OCI-LY1 (cell line): ENCODE measurements at regions not wholly inside any gene's neighbourhood (a gene's known extent, or its start where the extent isn't known, plus 50 kb on each side); places are given as distances from the start of the nearest gene placed in this dataset.

Source experiments
- H2AFZ ChIP-seq: fragments of 200-600 bp; sonication (generic), shearing (Covaris generic); 2 replicates; pipeline ENCODE4 v1.6.0; 2014; ENCODE audit warnings: antibody characterized with exemption, mild to moderate bottlenecking, low read length
- H3F3A ChIP-seq: fragments of 200-600 bp; sonication (generic), shearing (Covaris generic); 2 replicates; pipeline ENCODE4 v1.6.0; 2014; ENCODE audit warnings: mild to moderate bottlenecking, antibody characterized with exemption, low read length, moderate library complexity; ENCODE audit not compliant: insufficient read depth
- H3K27ac ChIP-seq: fragments of 200-600 bp; sonication (generic); 2 replicates; pipeline ENCODE4 v1.5.1; 2014; ENCODE audit warnings: low read length, mixed run types, mild to moderate bottlenecking, low read depth; ENCODE audit not compliant: poor library complexity, severe bottlenecking
- H3K27me3 ChIP-seq: fragments of 200-600 bp; sonication (generic); 2 replicates; pipeline ENCODE4 v1.6.0; 2014; ENCODE audit warnings: antibody characterized with exemption, mild to moderate bottlenecking, low read length, moderate library complexity; ENCODE audit not compliant: insufficient read depth
- H3K36me3 ChIP-seq: fragments of 200-600 bp; sonication (generic); 2 replicates; pipeline ENCODE4 v1.6.1; 2014; ENCODE audit warnings: mild to moderate bottlenecking, antibody characterized with exemption, low read length, moderate library complexity, mixed read lengths; ENCODE audit not compliant: insufficient read depth
- H3K4me1 ChIP-seq: fragments of 200-600 bp; sonication (generic); 2 replicates; pipeline ENCODE4 v1.5.1; 2014; ENCODE audit warnings: mild to moderate bottlenecking, low read length, moderate library complexity; ENCODE audit not compliant: insufficient read depth, severe bottlenecking
- H3K4me2 ChIP-seq: fragments of 200-600 bp; sonication (generic), shearing (Covaris generic); 2 replicates; pipeline ENCODE4 v1.6.1; 2014; ENCODE audit warnings: low read length
- H3K4me3 ChIP-seq: fragments of 200-600 bp; sonication (generic); 2 replicates; pipeline ENCODE4 v1.5.1; 2014; ENCODE audit warnings: low read length, low read depth, mild to moderate bottlenecking, mixed read lengths; ENCODE audit not compliant: poor library complexity, severe bottlenecking
- H3K79me2 ChIP-seq: fragments of 200-600 bp; shearing (Covaris generic); 2 replicates; pipeline ENCODE4 v1.6.1; 2016; ENCODE audit warnings: mixed run types, low read length, mixed read lengths; ENCODE audit not compliant: insufficient read depth
- H3K9ac ChIP-seq: fragments of 200-600 bp; sonication (generic), shearing (Covaris generic); 2 replicates; pipeline ENCODE4 v1.6.1; 2014; ENCODE audit warnings: mild to moderate bottlenecking, low read length, mixed read lengths
- H3K9me2 ChIP-seq: fragments of 200-600 bp; sonication (generic), shearing (Covaris generic); 2 replicates; pipeline ENCODE4 v1.6.1; 2014; ENCODE audit warnings: low read depth, mild to moderate bottlenecking, low read length, mixed read lengths
- H3K9me3 ChIP-seq: fragments of 200-600 bp; shearing (Covaris generic); 2 replicates; pipeline ENCODE4 v1.6.1; 2014; ENCODE audit warnings: low read length, mixed read lengths
- H4K20me1 ChIP-seq: fragments of 200-600 bp; sonication (generic), shearing (Covaris generic); 2 replicates; pipeline ENCODE4 v1.6.0; 2016; ENCODE audit warnings: mild to moderate bottlenecking, low read length; ENCODE audit not compliant: insufficient read depth
- EZH2 ChIP-seq: fragments of 200-600 bp; sonication (generic), shearing (Covaris generic); IDR thresholded peaks from 2 replicates; pipeline ENCODE4 v1.8.0; 2017; ENCODE audit warnings: borderline replicate concordance, mixed run types, mild to moderate bottlenecking, antibody characterized with exemption, low read length, moderate library complexity, mixed read lengths
- TF ChIP-seq, protein P1 (sequence below): fragments of 200-600 bp; sonication (generic), shearing (Covaris generic); IDR thresholded peaks from 2 replicates; pipeline ENCODE4 v1.5.1; 2017; ENCODE audit warnings: mild to moderate bottlenecking, antibody characterized with exemption, low read length, moderate library complexity, mixed read lengths

DNA sequence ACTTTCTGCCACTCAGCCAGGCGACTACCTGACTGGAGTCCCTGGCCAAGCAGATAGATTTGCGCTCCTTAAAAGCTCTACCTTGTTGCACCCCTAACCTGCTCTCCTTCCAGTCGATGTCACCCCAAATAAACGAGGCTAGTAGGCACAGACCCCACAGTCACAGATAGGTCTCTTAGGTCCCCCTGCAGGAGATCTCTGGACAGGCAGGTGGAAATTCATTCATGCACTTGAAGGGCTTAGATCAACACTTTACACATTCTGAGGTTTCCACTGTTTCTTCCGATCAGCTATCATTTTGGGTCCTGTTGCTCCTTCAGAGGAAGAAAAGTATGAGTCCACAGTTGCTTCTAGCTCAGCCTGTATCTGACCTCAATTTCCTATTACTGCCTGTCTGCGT lies 272.6 kb upstream of the FMN2 start:
- no peaks in the 10 kb centered on the region for H3K79me2 ChIP-seq
- H3F3A ChIP-seq, result no peaks in the 10 kb centered on the region
- H3K4me1 ChIP-seq, result no peaks in the 10 kb centered on the region
- H3K27me3 ChIP-seq, result no peaks in the 10 kb centered on the region
- no peaks in the 10 kb centered on the region for H3K9me2 ChIP-seq
- no peak overlapping the region for H3K4me2 ChIP-seq
- no peaks in the 10 kb centered on the region for H3K36me3 ChIP-seq
- H4K20me1 ChIP-seq, result no peaks in the 10 kb centered on the region
- H3K9me3 ChIP-seq, result no peaks in the 10 kb centered on the region
- H2AFZ ChIP-seq, result no peak overlapping the region
- no peak overlapping the region for H3K4me3 ChIP-seq
- H3K9ac ChIP-seq, result no peak overlapping the region
- TF ChIP-seq EZH2, result no peak
- TF ChIP-seq, protein P1, sequence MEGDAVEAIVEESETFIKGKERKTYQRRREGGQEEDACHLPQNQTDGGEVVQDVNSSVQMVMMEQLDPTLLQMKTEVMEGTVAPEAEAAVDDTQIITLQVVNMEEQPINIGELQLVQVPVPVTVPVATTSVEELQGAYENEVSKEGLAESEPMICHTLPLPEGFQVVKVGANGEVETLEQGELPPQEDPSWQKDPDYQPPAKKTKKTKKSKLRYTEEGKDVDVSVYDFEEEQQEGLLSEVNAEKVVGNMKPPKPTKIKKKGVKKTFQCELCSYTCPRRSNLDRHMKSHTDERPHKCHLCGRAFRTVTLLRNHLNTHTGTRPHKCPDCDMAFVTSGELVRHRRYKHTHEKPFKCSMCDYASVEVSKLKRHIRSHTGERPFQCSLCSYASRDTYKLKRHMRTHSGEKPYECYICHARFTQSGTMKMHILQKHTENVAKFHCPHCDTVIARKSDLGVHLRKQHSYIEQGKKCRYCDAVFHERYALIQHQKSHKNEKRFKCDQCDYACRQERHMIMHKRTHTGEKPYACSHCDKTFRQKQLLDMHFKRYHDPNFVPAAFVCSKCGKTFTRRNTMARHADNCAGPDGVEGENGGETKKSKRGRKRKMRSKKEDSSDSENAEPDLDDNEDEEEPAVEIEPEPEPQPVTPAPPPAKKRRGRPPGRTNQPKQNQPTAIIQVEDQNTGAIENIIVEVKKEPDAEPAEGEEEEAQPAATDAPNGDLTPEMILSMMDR, result no peak
- H3K27ac ChIP-seq, result no peak overlapping the region

GRCh38 chr1:239819756-239820250 lies 271.9 kb upstream of the FMN2 start:
- Histone ChIP-seq H3K9me2 (no peaks in the 10 kb centered on the region), H2AFZ (no peak overlapping the region), H3K9ac (no peak overlapping the region), H3K4me2 (no peak overlapping the region), H4K20me1 (no peaks in the 10 kb centered on the region), H3K36me3 (no peaks in the 10 kb centered on the region), H3K79me2 (no peaks in the 10 kb centered on the region), H3K27me3 (no peaks in the 10 kb centered on the region), H3K27ac (no peak overlapping the region), H3K4me3 (no peak overlapping the region), H3K9me3 (no peaks in the 10 kb centered on the region), H3K4me1 (no peaks in the 10 kb centered on the region), H3F3A (no peaks in the 10 kb centered on the region)
- TF ChIP-seq EZH2, result no peak
- TF ChIP-seq, protein P1, result no peak

- no peaks in the 10 kb centered on the region for H3K9me2 ChIP-seq
- H3K27me3 ChIP-seq, result no peaks in the 10 kb centered on the region
- H3K79me2 ChIP-seq, result no peaks in the 10 kb centered on the region
- H2AFZ ChIP-seq, result no peak overlapping the region
- H4K20me1 ChIP-seq, result no peaks in the 10 kb centered on the region
- H3K9ac ChIP-seq, result no peak overlapping the region
- H3F3A ChIP-seq, result no peaks in the 10 kb centered on the region
- TF ChIP-seq, protein P1, result no peak
- TF ChIP-seq EZH2, result no peak
- no peak overlapping the region for H3K4me3 ChIP-seq
- H3K27ac ChIP-seq, result no peak overlapping the region
- H3K36me3 ChIP-seq, result no peaks in the 10 kb centered on the region
- no peaks in the 10 kb centered on the region for H3K9me3 ChIP-seq
- H3K4me1 ChIP-seq, result no peaks in the 10 kb centered on the region
- no peak overlapping the region for H3K4me2 ChIP-seq
These were observed 267.8 kb upstream of the FMN2 start for GRCh38 chr1:239823852-239824251.
